DOHH2 (cell line): ENCODE measurements at regions not wholly inside any gene's neighbourhood (a gene's known extent, or its start where the extent isn't known, plus 50 kb on each side); places are given as distances from the start of the nearest gene placed in this dataset.

Source experiments
- H3F3A ChIP-seq: fragments of 200-600 bp; sonication (generic), shearing (Covaris generic); 2 replicates; pipeline ENCODE4 v1.6.0; 2016; ENCODE audit warnings: antibody characterized with exemption, mild to moderate bottlenecking; ENCODE audit not compliant: control insufficient read depth, insufficient read depth
- H3K27ac ChIP-seq: fragments of 200-600 bp; sonication (generic); 2 replicates; pipeline ENCODE4 v1.5.1; 2014; ENCODE audit warnings: low read depth, mild to moderate bottlenecking, low read length, moderate library complexity
- H3K27me3 ChIP-seq: fragments of 200-600 bp; sonication (generic); 2 replicates; pipeline ENCODE4 v1.6.1; 2014; ENCODE audit warnings: mild to moderate bottlenecking, low read length, mixed read lengths; ENCODE audit not compliant: control insufficient read depth
- H3K36me3 ChIP-seq: fragments of 200-600 bp; sonication (generic); 2 replicates; pipeline ENCODE4 v1.6.1; 2014; ENCODE audit warnings: mild to moderate bottlenecking, low read length, moderate library complexity, mixed read lengths; ENCODE audit not compliant: control insufficient read depth
- H3K4me1 ChIP-seq: fragments of 200-600 bp; sonication (generic); 2 replicates; pipeline ENCODE4 v1.6.1; 2014; ENCODE audit warnings: mild to moderate bottlenecking, low read length, mixed read lengths; ENCODE audit not compliant: control insufficient read depth
- H3K4me2 ChIP-seq: fragments of 200-600 bp; sonication (generic); 2 replicates; pipeline ENCODE4 v1.6.0; 2014; ENCODE audit warnings: mild to moderate bottlenecking, low read length, moderate library complexity
- H3K4me3 ChIP-seq: fragments of 200-600 bp; sonication (generic); 2 replicates; pipeline ENCODE4 v1.5.1; 2014; ENCODE audit warnings: mild to moderate bottlenecking, low read length, mixed read lengths
- H3K79me2 ChIP-seq: fragments of 200-600 bp; sonication (generic); 2 replicates; pipeline ENCODE4 v1.6.1; 2014; ENCODE audit warnings: mild to moderate bottlenecking, low read length, mixed read lengths; ENCODE audit not compliant: control insufficient read depth
- H3K9me2 ChIP-seq: fragments of 200-600 bp; sonication (generic); replicated peaks from 2 replicates; pipeline ENCODE4 v1.6.1; 2014; ENCODE audit warnings: mild to moderate bottlenecking, low read length, mixed read lengths; ENCODE audit not compliant: control insufficient read depth
- H3K9me3 ChIP-seq: fragments of 200-600 bp; sonication (generic); 2 replicates; pipeline ENCODE4 v1.6.1; 2014; ENCODE audit warnings: antibody characterized with exemption, low read length, mixed read lengths; ENCODE audit not compliant: control insufficient read depth, insufficient read depth
- H4K20me1 ChIP-seq: fragments of 200-600 bp; sonication (generic); 2 replicates; pipeline ENCODE4 v1.6.0; 2014; ENCODE audit warnings: low read depth, mild to moderate bottlenecking, antibody characterized with exemption, low read length, moderate library complexity; ENCODE audit not compliant: control insufficient read depth, insufficient read depth
- EZH2phosphoT487 ChIP-seq: fragments of 200-600 bp; sonication (generic); IDR thresholded peaks from 2 replicates; pipeline ENCODE4 v1.6.1; 2017; ENCODE audit warnings: borderline replicate concordance, mild to moderate bottlenecking, antibody characterized with exemption, low read length, moderate library complexity, mixed read lengths
- TF ChIP-seq, protein P1 (sequence below): fragments of 200-600 bp; sonication (generic); IDR thresholded peaks from one replicate; pipeline ENCODE4 v1.5.1; 2014; ENCODE audit warnings: antibody characterized with exemption, mild to moderate bottlenecking, low read depth, low read length; ENCODE audit not compliant: poor library complexity, severe bottlenecking

DNA sequence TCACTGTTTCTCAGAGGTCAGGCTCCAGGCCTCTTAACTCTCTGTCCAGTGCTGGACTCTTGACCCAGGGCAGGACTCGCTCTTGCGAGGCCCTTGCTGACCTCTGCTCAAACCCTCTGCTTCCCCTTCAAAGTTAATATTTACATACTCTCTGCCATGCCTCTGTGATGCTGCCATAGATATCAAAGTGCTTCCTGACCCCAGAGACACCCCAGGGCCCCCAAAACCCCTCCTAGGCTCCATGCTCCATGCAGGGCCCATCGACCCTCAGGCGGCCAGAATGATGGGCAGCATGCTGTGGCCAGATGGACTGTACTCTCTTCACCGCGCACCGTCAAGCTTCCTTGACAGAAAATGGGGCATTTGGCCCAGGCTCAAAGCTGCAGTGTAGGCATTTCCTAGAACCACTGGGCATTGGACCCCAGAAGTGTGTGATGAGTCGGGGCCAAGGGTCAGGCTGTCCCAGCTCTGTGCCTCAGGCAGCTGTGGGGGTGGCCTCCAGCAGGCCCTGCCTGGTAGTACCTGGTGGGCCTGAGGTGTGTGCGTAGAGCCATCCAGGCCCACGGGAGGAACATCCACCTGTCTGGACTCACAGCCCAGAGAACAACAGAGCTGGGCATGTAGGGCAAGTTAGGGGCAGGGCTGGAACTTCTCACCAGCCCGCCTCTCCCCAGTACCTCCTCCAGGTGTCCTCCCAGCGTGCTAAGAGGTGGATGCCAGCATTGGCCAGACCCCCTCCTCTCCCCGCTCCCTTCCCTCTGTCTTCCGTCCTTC is 142.8 kb downstream of the VEGFA start:
- Histone ChIP-seq H3K4me1 (no peaks in the 10 kb centered on the region), H3F3A (no peaks in the 10 kb centered on the region; the same call in 1 of the 2 replicates), H3K79me2 (no peaks in the 10 kb centered on the region), H3K4me2 (no peak overlapping the region), H3K4me3 (no peak overlapping the region), H4K20me1 (no peaks in the 10 kb centered on the region), H3K27ac (no peak overlapping the region), H3K27me3 (no peaks in the 10 kb centered on the region), H3K9me2 (no peaks in the 10 kb centered on the region), H3K9me3 (no peaks in the 10 kb centered on the region), H3K36me3 (no peaks in the 10 kb centered on the region)
- TF ChIP-seq, protein P1, sequence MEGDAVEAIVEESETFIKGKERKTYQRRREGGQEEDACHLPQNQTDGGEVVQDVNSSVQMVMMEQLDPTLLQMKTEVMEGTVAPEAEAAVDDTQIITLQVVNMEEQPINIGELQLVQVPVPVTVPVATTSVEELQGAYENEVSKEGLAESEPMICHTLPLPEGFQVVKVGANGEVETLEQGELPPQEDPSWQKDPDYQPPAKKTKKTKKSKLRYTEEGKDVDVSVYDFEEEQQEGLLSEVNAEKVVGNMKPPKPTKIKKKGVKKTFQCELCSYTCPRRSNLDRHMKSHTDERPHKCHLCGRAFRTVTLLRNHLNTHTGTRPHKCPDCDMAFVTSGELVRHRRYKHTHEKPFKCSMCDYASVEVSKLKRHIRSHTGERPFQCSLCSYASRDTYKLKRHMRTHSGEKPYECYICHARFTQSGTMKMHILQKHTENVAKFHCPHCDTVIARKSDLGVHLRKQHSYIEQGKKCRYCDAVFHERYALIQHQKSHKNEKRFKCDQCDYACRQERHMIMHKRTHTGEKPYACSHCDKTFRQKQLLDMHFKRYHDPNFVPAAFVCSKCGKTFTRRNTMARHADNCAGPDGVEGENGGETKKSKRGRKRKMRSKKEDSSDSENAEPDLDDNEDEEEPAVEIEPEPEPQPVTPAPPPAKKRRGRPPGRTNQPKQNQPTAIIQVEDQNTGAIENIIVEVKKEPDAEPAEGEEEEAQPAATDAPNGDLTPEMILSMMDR, result no peak
- TF ChIP-seq EZH2phosphoT487, result no peak

DNA sequence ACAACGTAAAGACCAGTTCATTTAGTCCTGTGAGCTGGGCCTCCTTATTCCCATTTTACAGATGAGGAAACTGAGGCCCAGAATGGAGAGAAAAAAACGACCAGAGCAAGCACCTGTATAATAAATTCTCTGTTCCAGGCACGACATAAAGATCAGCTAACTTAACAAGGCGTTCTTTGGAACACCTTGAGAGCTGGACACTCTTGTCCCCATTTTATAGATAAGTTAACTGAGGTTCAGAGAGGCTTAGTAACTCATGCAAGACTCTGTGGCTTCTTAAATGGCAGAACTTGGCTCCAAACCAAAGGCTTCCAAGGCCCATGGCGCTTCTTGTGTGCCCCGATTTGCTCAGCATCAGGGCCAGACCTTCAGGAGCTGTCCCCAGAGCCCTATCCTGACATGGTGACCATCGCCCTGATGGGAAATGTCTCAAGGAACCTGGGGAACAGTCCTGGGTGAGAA is 142.1 kb downstream of the VEGFA start:
- Histone ChIP-seq H3K4me2 (no peak overlapping the region), H4K20me1 (no peaks in the 10 kb centered on the region), H3K27me3 (no peaks in the 10 kb centered on the region; the same call in 1 of the 2 replicates), H3K4me3 (no peak overlapping the region), H3K9me3 (no peaks in the 10 kb centered on the region), H3K79me2 (no peaks in the 10 kb centered on the region), H3K4me1 (no peaks in the 10 kb centered on the region), H3F3A (no peaks in the 10 kb centered on the region; the same call in 1 of the 2 replicates), H3K27ac (no peak overlapping the region), H3K9me2 (no peaks in the 10 kb centered on the region), H3K36me3 (no peaks in the 10 kb centered on the region)
- TF ChIP-seq, protein P1, result no peak
- TF ChIP-seq EZH2phosphoT487, result no peak

DNA sequence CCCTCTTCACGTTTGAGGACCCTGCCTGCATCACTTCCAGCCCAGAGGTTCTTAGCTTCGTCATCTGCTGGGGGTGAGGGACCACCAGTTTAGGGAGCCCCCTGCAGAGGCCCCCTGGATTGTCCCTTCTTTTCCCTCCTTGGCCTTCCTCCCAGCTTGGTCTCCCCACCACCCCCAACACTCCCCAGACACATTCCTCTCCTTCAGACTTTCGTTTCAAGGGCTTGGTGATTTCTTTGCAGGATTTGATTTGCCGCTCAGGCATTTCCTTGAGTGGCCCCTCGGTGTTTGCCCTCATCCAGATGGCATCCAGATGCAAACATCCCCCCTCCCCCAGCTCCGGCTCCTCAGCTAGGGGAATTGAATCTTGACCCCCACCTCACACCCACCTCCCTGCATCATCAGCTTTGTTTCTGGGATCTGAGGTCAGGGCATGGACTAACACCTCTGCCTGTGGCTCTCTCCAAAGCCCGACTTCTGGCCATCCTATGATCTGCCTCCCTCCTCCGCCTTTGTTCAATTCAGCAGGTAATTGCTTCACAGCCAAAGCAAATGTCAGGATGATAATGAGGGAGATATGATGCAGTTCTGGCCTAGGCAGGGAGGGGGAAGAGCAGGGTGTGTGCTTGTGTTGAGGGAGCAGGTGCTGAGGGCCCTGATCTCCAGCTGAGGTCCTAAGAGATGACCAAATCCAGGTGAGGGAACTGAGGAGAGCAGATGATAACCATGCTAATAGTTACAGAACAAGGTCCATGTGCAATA is 141.5 kb downstream of the VEGFA start:
- Histone ChIP-seq H3K4me2 (no peak overlapping the region), H3K27ac (no peak overlapping the region)

More for the DNA sequence above, 141.5 kb downstream of the VEGFA start:
- Histone ChIP-seq H3K27me3 (no peaks in the 10 kb centered on the region; the same call in 1 of the 2 replicates), H3K79me2 (no peaks in the 10 kb centered on the region), H3K4me3 (no peak overlapping the region), H3K9me2 (no peaks in the 10 kb centered on the region), H3K36me3 (no peaks in the 10 kb centered on the region), H3K4me1 (no peaks in the 10 kb centered on the region), H3K9me3 (no peaks in the 10 kb centered on the region), H3F3A (no peaks in the 10 kb centered on the region; the same call in 1 of the 2 replicates), H4K20me1 (no peaks in the 10 kb centered on the region)
- TF ChIP-seq, protein P1, result no peak
- TF ChIP-seq EZH2phosphoT487, result no peak
